Esophagus muscularis mucosa (tissue), 4 donors: ENCODE measurements at regions not wholly inside any gene's neighbourhood (a gene's known extent, or its start where the extent isn't known, plus 50 kb on each side); places are given as distances from the start of the nearest gene placed in this dataset.
A peak's percentile ranks its signal among the peaks of the same experiment; 100 is the strongest.

Experiments used
- DNase-seq: peaks from one replicate; pipeline ENCODE4 v3.0.0-alpha.2; 2017; ENCODE audit errors: extremely low spot score
- H3K27ac ChIP-seq, 4 donors: fragments of 200-600 bp; sonication (generic); replicated peaks in 1 of 4; 1 replicate in 3 of 4; 2 replicates in 1 of 4; pipeline ENCODE4 v1.5.1; 2016 to 2019; ENCODE audit warnings: mild to moderate bottlenecking in 1 of 4
- H3K27me3 ChIP-seq, 4 donors: fragments of 200-600 bp; sonication (generic); one replicate each; pipeline versions ENCODE4 v1.5.1 to v1.6.0; 2016 to 2019
- H3K36me3 ChIP-seq, 4 donors: fragments of 200-600 bp; sonication (generic); one replicate each; pipeline ENCODE4 v1.5.1; 2016 to 2019
- H3K4me1 ChIP-seq, 4 donors: fragments of 200-600 bp; sonication (generic); one replicate each; pipeline ENCODE4 v1.5.1; 2016 to 2019
- H3K4me3 ChIP-seq, 4 donors: fragments of 200-600 bp; sonication (generic); 1 replicate in 2 of 4; 2 replicates in 2 of 4; pipeline ENCODE4 v1.5.1; 2016 to 2019; ENCODE audit warnings: mild to moderate bottlenecking in 4 of 4, moderate library complexity in 1 of 4
- H3K9me3 ChIP-seq, 4 donors: fragments of 200-600 bp; sonication (generic); 1 replicate in 3 of 4; 2 replicates in 1 of 4; pipeline ENCODE4 v1.5.1; 2016 to 2019
- CTCF ChIP-seq, 3 experiments: fragments of 200-600 bp in 2 of 3; fragments of 450-650 bp in 1 of 3; sonication (generic) in 2 of 3; IDR thresholded peaks; one replicate each; pipeline ENCODE4 v1.5.1; 2017 to 2019; ENCODE audit warnings: antibody characterized with exemption in 3 of 3, mild to moderate bottlenecking in 2 of 3, moderate library complexity in 1 of 3
- EP300 ChIP-seq: sonication (generic); formaldehyde crosslinking; IDR thresholded peaks from one replicate; pipeline ENCODE4 v1.6.1; 2017; ENCODE audit warnings: antibody characterized with exemption
- POLR2A ChIP-seq: fragments of 450-650 bp; IDR thresholded peaks from one replicate; pipeline ENCODE4 v1.6.1; 2017; ENCODE audit warnings: antibody characterized with exemption, moderate library complexity, mild to moderate bottlenecking, low read depth
- POLR2AphosphoS5 ChIP-seq, 2 donors: sonication (generic); formaldehyde crosslinking; IDR thresholded peaks; one replicate each; pipeline ENCODE4 v1.6.1; 2017; ENCODE audit warnings: antibody characterized with exemption in 2 of 2
- WGBS: methylation state at CpG from one replicate; pipeline ENCODE4 v1.1.5; 2018; 5-methylcytosine and 5-hydroxymethylcytosine counted together
- intact Hi-C: fragments of 100-400 bp; cut with DNase I; formaldehyde crosslinking; loops from one replicate; pipeline ENCODE4 v1.15.1; 2023

GRCh38 chr2:53006980-53007379 is 760.6 kb upstream of the CHAC2 start:
- TF ChIP-seq EP300 (no peak), POLR2AphosphoS5 (IDR thresholded peaks at IDR 0.05) (no peak), POLR2A (no peak), CTCF (IDR thresholded peaks at IDR 0.05) (no peak)
- 73% methylated on average over 2 of the region's 2 CpGs for WGBS
- intact Hi-C loops: no loop called here
- Histone ChIP-seq H3K27ac (no peak overlapping the region), H3K4me3 (no peak overlapping the region), H3K9me3 (no peaks in the 10 kb centered on the region), H3K27me3 (no peaks in the 10 kb centered on the region), H3K4me1 (no peaks in the 10 kb centered on the region), H3K36me3 (no peaks in the 10 kb centered on the region)
- no peak for DNase-seq

- H3K36me3 ChIP-seq: no peaks in the 10 kb centered on the region
- DNase-seq: no peak
- H3K4me3 ChIP-seq: no peak overlapping the region
- H3K4me1 ChIP-seq: no peaks in the 10 kb centered on the region
- 75% methylated on average over 3 of the region's 3 CpGs for WGBS
- TF ChIP-seq CTCF (IDR thresholded peaks at IDR 0.05): no peak
- TF ChIP-seq POLR2A: no peak
- no peak for TF ChIP-seq POLR2AphosphoS5 (IDR thresholded peaks at IDR 0.05)
- TF ChIP-seq EP300: no peak
- H3K27me3 ChIP-seq: no peaks in the 10 kb centered on the region
- intact Hi-C loops: no loop called here
- H3K9me3 ChIP-seq: no peaks in the 10 kb centered on the region
- H3K27ac ChIP-seq: no peak overlapping the region
Measured at GRCh38 chr2:53004413-53004812, 763.2 kb upstream of the CHAC2 start.

- no peak for TF ChIP-seq EP300
- TF ChIP-seq POLR2A: no peak
- no peak for TF ChIP-seq POLR2AphosphoS5 (IDR thresholded peaks at IDR 0.05)
- no peak for TF ChIP-seq CTCF (IDR thresholded peaks at IDR 0.05)
- intact Hi-C loops: no loop called here
- Histone ChIP-seq H3K4me1 (no peaks in the 10 kb centered on the region), H3K27me3 (no peaks in the 10 kb centered on the region), H3K9me3 (peaks cover 0 to 10% (median 0%) of the 10 kb centered on the region in 4 donors), H3K36me3 (no peaks in the 10 kb centered on the region), H3K4me3 (no peak overlapping the region), H3K27ac (no peak overlapping the region)
- 61% methylated on average over 2 of the region's 2 CpGs for WGBS
- DNase-seq: no peak
Measured at GRCh38 chr2:52995424-52995823, 772.2 kb upstream of the CHAC2 start.

- Histone ChIP-seq H3K4me3 (no peak overlapping the region), H3K4me1 (no peaks in the 10 kb centered on the region), H3K36me3 (no peaks in the 10 kb centered on the region), H3K27me3 (no peaks in the 10 kb centered on the region), H3K9me3 (no peaks in the 10 kb centered on the region), H3K27ac (no peak overlapping the region)
- TF ChIP-seq CTCF (IDR thresholded peaks at IDR 0.05) (peak in 1 of 3 experiments; percentile 22), POLR2AphosphoS5 (IDR thresholded peaks at IDR 0.05) (no peak)
- WGBS: 55% methylated on average over 2 of the region's 2 CpGs
- intact Hi-C loops: no loop called here
- no peak for DNase-seq
Measured at GRCh38 chr2:52976143-52976949, 791.3 kb upstream of the CHAC2 start.

- no peak overlapping the region for H3K27ac ChIP-seq
- no peak overlapping the region for H3K4me3 ChIP-seq
- no peaks in the 10 kb centered on the region for H3K36me3 ChIP-seq
- intact Hi-C loops: no loop called here
- no peaks in the 10 kb centered on the region for H3K27me3 ChIP-seq
- H3K9me3 ChIP-seq: no peaks in the 10 kb centered on the region
- no peak for DNase-seq
- H3K4me1 ChIP-seq: no peaks in the 10 kb centered on the region
- 86% methylated on average over 1 of the region's 1 CpG for WGBS
- no peak for TF ChIP-seq POLR2A
- no peak for TF ChIP-seq EP300
- no peak for TF ChIP-seq POLR2AphosphoS5 (IDR thresholded peaks at IDR 0.05)
- TF ChIP-seq CTCF (IDR thresholded peaks at IDR 0.05): no peak
Measured at GRCh38 chr2:52974127-52974526, 793.5 kb upstream of the CHAC2 start.
